ENCODE measurements at regions not wholly inside any gene's neighbourhood (a gene's known extent, or its start where the extent isn't known, plus 50 kb on each side); places are given as distances from the start of the nearest gene placed in this dataset.

- no peak for TF ChIP-seq CTCF (IDR thresholded peaks at IDR 0.05; ENCODE audit: low read depth, low read length, missing control alignments)
- no peak for DNase-seq (ENCODE audit: low read depth)
These were observed 50.5 kb upstream of the LRRC1 start for GRCh38 chr6:53744321-53744720.

GRCh38 chr6:53741034-53741823, 53.6 kb upstream of the LRRC1 start:
- TF ChIP-seq CTCF (IDR thresholded peaks at IDR 0.05; ENCODE audit: low read depth, low read length, missing control alignments) = no peak
- H3K4me3 ChIP-seq (ENCODE audit: low read depth, low read length) = no peak overlapping the region
- DNase-seq (ENCODE audit: low read depth) = no peak

More at GRCh38 chr6:53744321-53744720, 50.5 kb upstream of the LRRC1 start:
- H3K4me3 ChIP-seq (ENCODE audit: low read depth, low read length) = no peak overlapping the region

GRCh38 chr6:53737746-53738145, 57.1 kb upstream of the LRRC1 start:
- H3K4me3 ChIP-seq (ENCODE audit: low read depth, low read length) = no peak overlapping the region
- TF ChIP-seq CTCF (IDR thresholded peaks at IDR 0.05; ENCODE audit: low read depth, low read length, missing control alignments) = no peak
- no peak for DNase-seq (ENCODE audit: low read depth)

GRCh38 chr6:53735896-53736295, 58.9 kb upstream of the LRRC1 start:
- no peak for TF ChIP-seq CTCF (IDR thresholded peaks at IDR 0.05; ENCODE audit: low read depth, low read length, missing control alignments)
- no peak for DNase-seq (ENCODE audit: low read depth)
- no peak overlapping the region for H3K4me3 ChIP-seq (ENCODE audit: low read depth, low read length)

- peak; percentile 18 for DNase-seq (ENCODE audit: low read depth)
- H3K4me3 ChIP-seq (ENCODE audit: low read depth, low read length) = no peak overlapping the region
- peak; percentile 34 for TF ChIP-seq CTCF (IDR thresholded peaks at IDR 0.05; ENCODE audit: low read depth, low read length, missing control alignments)
These were observed 60.1 kb upstream of the LRRC1 start for GRCh38 chr6:53734473-53735299.

- no peak for TF ChIP-seq CTCF (IDR thresholded peaks at IDR 0.05; ENCODE audit: low read depth, low read length, missing control alignments)
- no peak for DNase-seq (ENCODE audit: low read depth)
- no peak overlapping the region for H3K4me3 ChIP-seq (ENCODE audit: low read depth, low read length)
These were observed 62.8 kb upstream of the LRRC1 start for GRCh38 chr6:53731866-53732636.
